CD4-positive, CD25-positive, alpha-beta regulatory T cell (primary cell): ENCODE measurements at regions not wholly inside any gene's neighbourhood (a gene's known extent, or its start where the extent isn't known, plus 50 kb on each side); places are given as distances from the start of the nearest gene placed in this dataset.

ENCODE experiments used
- ATAC-seq, 2 donors: fragments of 150-1000 bp; cut with Tn5 transposase; one replicate each; pipeline ENCODE4 v1.10.0; 2021; ENCODE audit warnings: low read depth in 2 of 2, moderate number of reproducible peaks in 2 of 2, moderate library complexity in 1 of 2
- DNase-seq, 3 donors: peaks; one replicate each; pipeline versions ENCODE4 v3.0.0 to v3.0.0-alpha.2; 2012 to 2022; ENCODE audit warnings: mixed read lengths in 1 of 3
- H3K27ac ChIP-seq: one replicate; pipeline ENCODE4 v1.7.0; 2013; ENCODE audit warnings: mild to moderate bottlenecking, low read length; ENCODE audit not compliant: insufficient read depth, poor library complexity, severe bottlenecking
- H3K27me3 ChIP-seq: one replicate; pipeline ENCODE4 v1.7.0; 2013; ENCODE audit warnings: low read length; ENCODE audit not compliant: control insufficient read depth, insufficient read depth
- H3K36me3 ChIP-seq: one replicate; pipeline ENCODE4 v1.7.0; 2013; ENCODE audit warnings: mild to moderate bottlenecking, low read length, moderate library complexity; ENCODE audit not compliant: control insufficient read depth, insufficient read depth
- H3K4me1 ChIP-seq: 2 replicates; pipeline ENCODE4 v1.7.0; 2013; ENCODE audit warnings: mild to moderate bottlenecking, low read length; ENCODE audit not compliant: insufficient read depth, control insufficient read depth, poor library complexity, severe bottlenecking
- H3K4me3 ChIP-seq: one replicate; pipeline ENCODE4 v1.7.0; 2013; ENCODE audit warnings: low read depth, mild to moderate bottlenecking, low read length, moderate library complexity
- H3K9me3 ChIP-seq, 2 experiments: 1 replicate in 1 of 2; 2 replicates in 1 of 2; pipeline ENCODE4 v1.7.0; 2013; ENCODE audit warnings: low read length in 2 of 2, mild to moderate bottlenecking in 1 of 2, moderate library complexity in 1 of 2; ENCODE audit not compliant: control insufficient read depth in 2 of 2
- H3K27ac Mint-ChIP-seq, 3 donors: one replicate each; pipeline ENCODE4 v1.8.0; 2020 to 2022; ENCODE audit warnings: mild to moderate bottlenecking in 3 of 3, mixed read lengths in 3 of 3, moderate library complexity in 2 of 3
- H3K27me3 Mint-ChIP-seq: one replicate; pipeline ENCODE4 v1.8.0; 2022; ENCODE audit warnings: mild to moderate bottlenecking, mixed read lengths
- H3K36me3 Mint-ChIP-seq: one replicate; pipeline ENCODE4 v1.8.0; 2020; ENCODE audit warnings: mixed read lengths
- H3K4me1 Mint-ChIP-seq, 4 donors: one replicate each; pipeline ENCODE4 v1.8.0; 2020 to 2022; ENCODE audit warnings: mixed read lengths in 4 of 4, mild to moderate bottlenecking in 1 of 4
- H3K4me3 Mint-ChIP-seq, 4 donors: one replicate each; pipeline ENCODE4 v1.8.0; 2020 to 2022; ENCODE audit warnings: mild to moderate bottlenecking in 4 of 4, mixed read lengths in 4 of 4, moderate library complexity in 3 of 4
- H3K9me3 Mint-ChIP-seq, 7 donors: one replicate each; pipeline ENCODE4 v1.8.0; 2020 to 2022; ENCODE audit warnings: mixed read lengths in 7 of 7, mild to moderate bottlenecking in 3 of 7, moderate library complexity in 2 of 7

DNA sequence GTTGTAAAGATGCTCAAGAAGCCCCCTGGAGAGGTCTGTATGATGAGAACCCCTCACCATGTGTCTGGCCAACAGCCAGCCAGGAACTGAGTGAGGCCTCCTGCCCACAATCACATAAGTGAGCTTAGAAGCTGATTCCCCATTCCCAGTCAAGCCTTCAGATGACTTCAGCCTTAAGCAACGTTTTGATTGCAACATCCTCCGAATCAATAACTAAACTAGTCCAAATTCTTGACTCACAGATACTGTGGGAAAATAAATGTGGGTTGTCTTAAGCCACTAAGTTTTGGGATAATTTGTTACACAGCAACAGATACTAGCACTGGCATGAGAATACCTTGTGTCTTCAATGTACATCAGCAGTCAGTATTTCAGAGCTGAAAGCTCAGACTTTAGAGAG is 54.5 kb upstream of the HS3ST4 start:
- DNase-seq (no peak), ATAC-seq (no peak)
- H3K36me3 ChIP-seq: no peaks in the 10 kb centered on the region
- H3K4me1 Mint-ChIP-seq: no peaks in the 10 kb centered on the region
- H3K27ac ChIP-seq: no peak overlapping the region
- H3K4me3 Mint-ChIP-seq: no peak overlapping the region
- H3K27me3 Mint-ChIP-seq: no peaks in the 10 kb centered on the region
- H3K27ac Mint-ChIP-seq: no peak overlapping the region
- H3K36me3 Mint-ChIP-seq: no peaks in the 10 kb centered on the region
- H3K4me1 ChIP-seq: no peaks in the 10 kb centered on the region
- no peak overlapping the region for H3K4me3 ChIP-seq
- peaks cover 0 to 5% (median 3%) of the 10 kb centered on the region in 7 donors for H3K9me3 Mint-ChIP-seq
- no peaks in the 10 kb centered on the region for H3K9me3 ChIP-seq
- no peaks in the 10 kb centered on the region for H3K27me3 ChIP-seq

- Histone ChIP-seq H3K27me3 (no peaks in the 10 kb centered on the region), H3K36me3 (no peaks in the 10 kb centered on the region), H3K27ac (no peak overlapping the region), H3K9me3 (no peaks in the 10 kb centered on the region), H3K4me3 (no peak overlapping the region), H3K4me1 (no peaks in the 10 kb centered on the region)
- no peaks in the 10 kb centered on the region for H3K27me3 Mint-ChIP-seq
- DNase-seq: no peak
- peaks cover 0 to 5% (median 3%) of the 10 kb centered on the region in 7 donors for H3K9me3 Mint-ChIP-seq
- H3K4me3 Mint-ChIP-seq: no peak overlapping the region
- no peaks in the 10 kb centered on the region for H3K36me3 Mint-ChIP-seq
- H3K4me1 Mint-ChIP-seq: no peaks in the 10 kb centered on the region
- no peak overlapping the region for H3K27ac Mint-ChIP-seq
- ATAC-seq: no peak
These were observed 55.1 kb upstream of the HS3ST4 start for GRCh38 chr16:25636662-25637061.

DNA sequence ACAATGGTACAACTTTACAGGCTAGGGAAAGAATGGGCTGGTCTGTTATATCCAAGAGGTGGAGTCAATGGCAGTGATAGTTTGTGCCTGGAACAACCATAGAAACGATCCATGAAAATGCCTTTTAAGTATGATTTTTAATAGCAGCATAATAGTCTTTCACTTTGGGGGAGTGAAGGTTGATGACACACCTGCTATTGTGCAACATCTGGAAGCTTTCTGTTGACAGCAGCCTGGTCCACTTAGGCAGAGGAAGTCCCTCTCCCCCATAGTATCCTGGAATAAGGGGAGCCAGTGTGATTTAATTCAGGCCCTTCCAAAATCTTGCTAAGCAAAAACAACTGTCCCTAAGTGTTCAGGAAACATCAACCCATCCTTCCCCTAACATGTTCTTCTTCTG is 56.3 kb upstream of the HS3ST4 start:
- Histone ChIP-seq H3K4me1 (no peaks in the 10 kb centered on the region), H3K27me3 (no peaks in the 10 kb centered on the region), H3K9me3 (no peaks in the 10 kb centered on the region), H3K4me3 (no peak overlapping the region), H3K36me3 (no peaks in the 10 kb centered on the region), H3K27ac (no peak overlapping the region)
- Mint-ChIP-seq H3K4me3 (no peak overlapping the region), H3K27ac (no peak overlapping the region), H3K36me3 (no peaks in the 10 kb centered on the region), H3K4me1 (no peaks in the 10 kb centered on the region), H3K9me3 (peaks cover 0 to 4% (median 3%) of the 10 kb centered on the region in 7 donors), H3K27me3 (no peaks in the 10 kb centered on the region)
- ATAC-seq (no peak), DNase-seq (no peak)

- Mint-ChIP-seq H3K27me3 (peaks cover 5% of the 10 kb centered on the region), H3K36me3 (no peaks in the 10 kb centered on the region), H3K4me3 (no peak overlapping the region), H3K4me1 (no peaks in the 10 kb centered on the region), H3K9me3 (peaks cover 0 to 7% (median 3%) of the 10 kb centered on the region in 7 donors), H3K27ac (no peak overlapping the region)
- ATAC-seq (no peak), DNase-seq (no peak)
- Histone ChIP-seq H3K9me3 (no peaks in the 10 kb centered on the region), H3K27ac (no peak overlapping the region), H3K36me3 (no peaks in the 10 kb centered on the region), H3K4me1 (no peaks in the 10 kb centered on the region), H3K4me3 (no peak overlapping the region), H3K27me3 (no peaks in the 10 kb centered on the region)
These were observed 58.2 kb upstream of the HS3ST4 start for GRCh38 chr16:25633549-25633948.

DNA sequence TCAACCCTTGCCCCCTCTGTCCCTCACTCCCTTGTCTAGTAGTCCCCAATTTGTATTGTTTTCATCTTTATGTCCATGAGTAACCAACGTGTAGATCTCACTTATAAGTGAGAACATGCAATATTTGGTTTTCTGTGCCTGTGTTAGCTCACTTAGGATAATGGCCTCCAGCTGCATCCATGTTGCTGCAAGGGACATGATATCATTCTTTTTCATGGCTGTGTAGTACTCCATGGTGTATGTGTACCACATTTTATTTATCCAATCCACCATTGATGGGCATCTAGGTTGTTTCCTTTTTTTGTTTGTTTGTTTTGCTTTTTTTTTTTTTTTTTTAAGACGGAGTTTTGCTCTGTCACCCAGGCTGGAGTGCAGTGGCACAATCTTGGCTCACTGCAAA is 63.0 kb upstream of the HS3ST4 start:
- Histone ChIP-seq H3K27me3 (no peaks in the 10 kb centered on the region), H3K27ac (no peak overlapping the region), H3K4me3 (no peak overlapping the region), H3K36me3 (no peaks in the 10 kb centered on the region), H3K4me1 (no peaks in the 10 kb centered on the region), H3K9me3 (no peaks in the 10 kb centered on the region)
- DNase-seq (no peak), ATAC-seq (no peak)
- Mint-ChIP-seq H3K4me1 (no peaks in the 10 kb centered on the region), H3K36me3 (no peaks in the 10 kb centered on the region), H3K4me3 (no peak overlapping the region), H3K27me3 (peaks cover 5% of the 10 kb centered on the region), H3K9me3 (peaks cover 0 to 7% (median 4%) of the 10 kb centered on the region in 7 donors), H3K27ac (no peak overlapping the region)

DNA sequence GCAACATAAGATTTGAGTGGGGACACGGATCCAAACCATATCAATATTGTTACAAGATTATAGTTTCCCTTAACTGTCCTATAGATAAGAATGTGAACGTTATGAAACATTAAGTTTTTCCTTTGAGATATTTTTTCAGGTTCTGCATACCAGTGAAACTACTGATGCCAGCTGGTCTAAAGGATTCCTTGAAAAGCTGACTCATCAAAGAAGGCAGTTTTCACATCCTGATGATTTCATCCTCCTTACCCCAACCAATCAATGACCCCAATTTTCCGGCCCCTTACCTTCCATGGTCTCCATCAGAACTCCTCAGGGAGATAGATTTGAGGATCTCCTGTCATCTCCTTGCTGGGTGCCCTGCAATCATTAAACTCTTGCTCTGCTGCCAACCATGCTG is 64.1 kb upstream of the HS3ST4 start:
- no peaks in the 10 kb centered on the region for H3K27me3 ChIP-seq
- ATAC-seq (no peak), DNase-seq (no peak)
- H3K4me3 ChIP-seq: no peak overlapping the region
- H3K9me3 ChIP-seq: no peaks in the 10 kb centered on the region
- Mint-ChIP-seq H3K4me3 (no peak overlapping the region), H3K9me3 (peaks cover 0 to 7% (median 3%) of the 10 kb centered on the region in 7 donors), H3K27ac (no peak overlapping the region), H3K27me3 (peaks cover 5% of the 10 kb centered on the region), H3K36me3 (no peaks in the 10 kb centered on the region), H3K4me1 (no peaks in the 10 kb centered on the region)
- no peaks in the 10 kb centered on the region for H3K4me1 ChIP-seq
- H3K27ac ChIP-seq: no peak overlapping the region
- H3K36me3 ChIP-seq: no peaks in the 10 kb centered on the region

GRCh38 chr16:25626172-25626571 is 65.6 kb upstream of the HS3ST4 start:
- no peak overlapping the region for H3K27ac ChIP-seq
- H3K27me3 ChIP-seq: no peaks in the 10 kb centered on the region
- Mint-ChIP-seq H3K4me3 (no peak overlapping the region), H3K9me3 (peaks cover 0 to 7% (median 4%) of the 10 kb centered on the region in 7 donors), H3K27ac (no peak overlapping the region), H3K36me3 (no peaks in the 10 kb centered on the region), H3K27me3 (peaks cover 5% of the 10 kb centered on the region), H3K4me1 (no peaks in the 10 kb centered on the region)
- DNase-seq: no peak
- no peak for ATAC-seq
- H3K9me3 ChIP-seq: no peaks in the 10 kb centered on the region
- no peaks in the 10 kb centered on the region for H3K4me1 ChIP-seq
- H3K36me3 ChIP-seq: no peaks in the 10 kb centered on the region
- H3K4me3 ChIP-seq: no peak overlapping the region

DNA sequence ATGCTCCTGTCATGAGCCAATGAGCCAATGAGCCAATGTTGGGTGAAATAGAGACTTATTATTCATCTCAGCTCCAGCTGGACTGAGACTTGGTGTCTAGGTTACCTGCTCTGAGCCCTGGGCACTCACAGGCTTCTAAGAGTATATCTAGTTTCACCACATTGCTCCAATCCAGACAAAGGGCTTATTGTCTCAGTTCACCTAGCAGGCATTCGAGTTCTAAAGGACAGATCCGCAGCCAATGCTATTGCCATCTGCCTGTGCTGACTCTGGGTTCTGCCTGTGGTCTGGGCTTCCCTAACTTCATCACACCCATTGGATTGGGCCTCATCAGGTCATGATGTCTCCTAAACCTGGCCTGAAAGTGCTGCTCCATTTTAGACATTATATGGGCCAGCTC is 66.1 kb upstream of the HS3ST4 start:
- Mint-ChIP-seq H3K36me3 (no peaks in the 10 kb centered on the region), H3K9me3 (peaks cover 0 to 7% (median 4%) of the 10 kb centered on the region in 7 donors), H3K27ac (no peak overlapping the region), H3K27me3 (peaks cover 5% of the 10 kb centered on the region), H3K4me3 (no peak overlapping the region), H3K4me1 (no peaks in the 10 kb centered on the region)
- Histone ChIP-seq H3K36me3 (no peaks in the 10 kb centered on the region), H3K27me3 (no peaks in the 10 kb centered on the region), H3K9me3 (no peaks in the 10 kb centered on the region), H3K27ac (no peak overlapping the region), H3K4me3 (no peak overlapping the region), H3K4me1 (no peaks in the 10 kb centered on the region)
- ATAC-seq (no peak), DNase-seq (no peak)
